Endothelial cell (in vitro differentiated cells): ENCODE measurements at regions not wholly inside any gene's neighbourhood (a gene's known extent, or its start where the extent isn't known, plus 50 kb on each side); places are given as distances from the start of the nearest gene placed in this dataset.

Source experiments
- DNase-seq: peaks from one replicate; pipeline ENCODE4 v3.0.0; 2021; ENCODE audit warnings: low spot score
- H3K27ac Mint-ChIP-seq: one replicate; pipeline ENCODE4 v1.8.0; 2021; ENCODE audit warnings: mixed read lengths, inconsistent platforms; ENCODE audit not compliant: unreplicated experiment
- H3K27me3 Mint-ChIP-seq: one replicate; pipeline ENCODE4 v1.8.0; 2021; ENCODE audit warnings: mild to moderate bottlenecking, moderate library complexity, mixed read lengths, inconsistent platforms; ENCODE audit not compliant: unreplicated experiment
- H3K36me3 Mint-ChIP-seq: one replicate; pipeline ENCODE4 v1.8.0; 2021; ENCODE audit warnings: mild to moderate bottlenecking, low read depth, mixed read lengths, inconsistent platforms; ENCODE audit not compliant: unreplicated experiment
- H3K4me1 Mint-ChIP-seq: one replicate; pipeline ENCODE4 v1.8.0; 2021; ENCODE audit warnings: mild to moderate bottlenecking, mixed read lengths, inconsistent platforms; ENCODE audit not compliant: unreplicated experiment
- H3K4me3 Mint-ChIP-seq: one replicate; pipeline ENCODE4 v1.8.0; 2021; ENCODE audit warnings: mild to moderate bottlenecking, mixed read lengths, inconsistent platforms; ENCODE audit not compliant: unreplicated experiment
- H3K9me3 Mint-ChIP-seq: one replicate; pipeline ENCODE4 v1.8.0; 2021; ENCODE audit warnings: mixed read lengths, inconsistent platforms; ENCODE audit not compliant: unreplicated experiment
- CTCF ChIP-seq: fragments of 200-600 bp; sonication (generic); IDR thresholded peaks from one replicate; pipeline ENCODE4 v1.5.0; 2021; ENCODE audit warnings: antibody characterized with exemption; ENCODE audit not compliant: unreplicated experiment

DNA sequence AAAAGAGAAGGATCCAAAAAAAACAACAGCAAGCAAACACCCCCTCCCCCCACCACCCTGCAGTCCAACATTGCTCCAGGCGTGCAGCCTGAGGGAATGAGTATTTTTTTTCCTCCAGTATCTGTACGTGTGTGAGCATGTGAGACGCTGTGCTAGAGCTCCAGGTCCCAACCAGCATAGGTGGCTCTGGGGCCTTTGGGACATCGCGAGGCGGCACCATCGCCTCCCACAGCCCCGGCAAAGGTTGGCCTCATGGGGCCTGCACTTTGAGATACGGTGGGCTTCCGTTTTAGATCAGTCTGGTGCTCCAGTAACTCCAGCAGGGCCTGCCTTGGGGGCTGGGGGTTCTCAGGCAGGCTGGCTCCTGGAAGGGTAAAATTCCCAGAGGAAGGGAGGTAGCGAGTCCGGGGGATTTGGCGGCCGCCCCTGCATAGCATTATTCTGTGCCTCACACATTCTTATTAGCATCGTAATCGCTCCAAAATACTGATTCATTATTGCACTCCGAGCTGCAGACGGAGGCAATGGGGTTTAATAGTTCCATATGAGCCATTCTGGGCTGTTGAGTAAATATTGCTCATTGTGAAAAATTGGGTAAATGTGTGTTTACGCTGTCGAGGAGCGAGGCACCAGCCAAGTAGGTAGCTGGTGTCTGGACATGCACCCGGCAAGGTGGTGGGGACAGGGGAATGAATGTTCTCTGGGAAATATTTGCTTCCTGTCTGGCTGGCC is 143.1 kb upstream of the MYL2 start:
- TF ChIP-seq CTCF: no peak
- DNase-seq: no peak
- H3K27me3 Mint-ChIP-seq: peaks cover 12% of the 10 kb centered on the region
- no peaks in the 10 kb centered on the region for H3K36me3 Mint-ChIP-seq
- no peak overlapping the region for H3K4me3 Mint-ChIP-seq
- no peak overlapping the region for H3K27ac Mint-ChIP-seq
- H3K9me3 Mint-ChIP-seq: no peaks in the 10 kb centered on the region
- peaks cover 20% of the 10 kb centered on the region for H3K4me1 Mint-ChIP-seq

- H3K36me3 Mint-ChIP-seq: no peaks in the 10 kb centered on the region
- H3K27ac Mint-ChIP-seq: no peak overlapping the region
- peaks cover 13% of the 10 kb centered on the region for H3K27me3 Mint-ChIP-seq
- H3K4me1 Mint-ChIP-seq: peaks cover 26% of the 10 kb centered on the region
- TF ChIP-seq CTCF: no peak
- no peak overlapping the region for H3K4me3 Mint-ChIP-seq
- no peak for DNase-seq
- no peaks in the 10 kb centered on the region for H3K9me3 Mint-ChIP-seq
Measured at GRCh38 chr12:111057701-111058425, 137.5 kb upstream of the MYL2 start.

DNA sequence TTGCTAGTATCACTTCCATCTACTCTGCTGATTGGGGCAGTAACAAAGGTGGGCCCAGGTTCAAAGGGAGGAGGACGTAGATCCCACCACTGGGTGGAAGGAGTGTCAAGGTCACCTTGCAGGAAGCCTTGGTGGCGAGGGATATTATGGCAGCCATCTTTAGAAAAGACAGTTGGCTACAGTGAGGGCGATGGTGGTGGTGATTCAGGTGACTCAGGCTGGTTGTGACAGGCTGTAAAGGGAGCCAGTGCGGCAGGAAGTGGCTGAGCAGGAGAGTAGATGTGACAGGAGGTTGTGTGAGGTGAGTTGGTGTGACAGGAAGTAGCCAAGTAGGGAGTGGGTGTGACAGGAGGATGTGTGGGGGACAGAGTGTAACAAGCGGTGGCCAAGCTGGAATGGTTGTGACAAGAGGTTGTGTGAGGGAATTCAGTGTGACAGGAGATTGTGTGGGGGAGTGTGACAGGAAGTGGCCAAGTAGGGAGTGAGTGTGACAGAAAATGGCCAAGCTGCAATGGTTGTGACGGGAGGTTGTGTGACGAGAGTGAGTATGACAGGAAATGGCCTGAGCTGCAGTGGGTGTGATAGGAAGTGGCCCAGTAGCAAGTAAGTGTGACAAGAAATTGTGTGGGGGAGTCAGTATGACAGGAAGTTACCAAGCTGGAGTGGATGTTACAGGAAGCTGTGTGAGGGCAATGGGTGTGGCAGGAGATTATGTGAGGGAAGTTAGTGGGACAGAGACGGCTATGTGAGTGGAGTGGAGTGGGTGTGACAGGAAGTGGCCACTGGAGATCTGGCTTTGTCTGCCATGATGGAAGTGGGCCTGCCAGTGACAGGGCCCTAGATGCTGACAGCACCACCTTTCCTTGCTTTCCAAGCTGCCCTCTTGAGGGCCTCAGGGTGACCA is 136.5 kb upstream of the MYL2 start:
- Mint-ChIP-seq H3K9me3 (no peaks in the 10 kb centered on the region), H3K4me1 (peaks cover 26% of the 10 kb centered on the region), H3K27ac (peak overlapping the region; percentile 62), H3K27me3 (peaks cover 8% of the 10 kb centered on the region), H3K4me3 (peak overlapping the region; percentile 27), H3K36me3 (no peaks in the 10 kb centered on the region)
- no peak for TF ChIP-seq CTCF
- DNase-seq: no peak

DNA sequence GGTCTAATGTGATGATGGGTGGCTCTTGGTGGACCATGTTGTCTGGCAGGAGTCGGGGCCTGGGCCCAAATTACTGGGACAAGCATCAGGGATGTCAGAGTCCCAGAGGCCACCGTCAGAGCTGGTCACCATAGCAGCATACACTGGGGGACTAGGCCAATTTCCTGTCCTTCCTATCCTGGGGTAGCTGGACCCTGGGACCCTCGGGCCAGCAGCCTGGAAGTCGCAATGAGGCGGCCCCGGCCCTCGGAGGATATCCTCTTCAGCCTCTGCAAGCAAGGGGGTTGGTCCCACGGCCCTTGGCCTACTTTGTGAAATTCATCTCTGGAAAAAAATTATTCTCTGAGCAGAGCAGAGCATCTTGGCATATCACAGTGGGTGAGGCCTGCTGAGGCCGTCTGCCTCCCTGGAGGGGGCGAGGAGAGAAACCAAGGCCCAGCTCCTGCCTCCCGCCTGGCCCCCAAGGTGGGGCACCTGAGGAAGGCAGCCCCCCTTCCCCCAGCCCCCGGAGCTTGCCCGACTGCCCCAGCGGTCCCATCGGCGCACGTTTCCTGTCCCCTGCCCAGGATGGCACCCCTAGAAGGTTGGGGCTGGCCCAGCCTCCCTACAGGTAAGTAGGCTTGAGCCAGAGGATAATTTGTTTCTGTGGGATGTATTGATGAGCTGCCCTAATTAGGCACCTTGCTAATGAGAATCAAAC is 135.0 kb upstream of the MYL2 start:
- Mint-ChIP-seq H3K9me3 (no peaks in the 10 kb centered on the region), H3K27me3 (peaks cover 8% of the 10 kb centered on the region), H3K27ac (no peak overlapping the region), H3K4me1 (peaks cover 22% of the 10 kb centered on the region), H3K4me3 (no peak overlapping the region), H3K36me3 (no peaks in the 10 kb centered on the region)
- DNase-seq: no peak
- no peak for TF ChIP-seq CTCF
